Chondrocyte (in vitro differentiated cells): ENCODE measurements at regions not wholly inside any gene's neighbourhood (a gene's known extent, or its start where the extent isn't known, plus 50 kb on each side); places are given as distances from the start of the nearest gene placed in this dataset.

Experiments used
- DNase-seq: peaks from one replicate; pipeline ENCODE4 v3.0.0; 2021; ENCODE audit warnings: mixed read lengths, low spot score
- H3K27ac Mint-ChIP-seq: one replicate; pipeline ENCODE4 v1.8.0; 2021; ENCODE audit warnings: mild to moderate bottlenecking, moderate library complexity, mixed read lengths; ENCODE audit not compliant: unreplicated experiment
- H3K27me3 Mint-ChIP-seq: 2 replicates; pipeline ENCODE4 v1.8.0; 2021; ENCODE audit warnings: low read depth, mixed read lengths
- H3K36me3 Mint-ChIP-seq: 2 replicates; pipeline ENCODE4 v1.8.0; 2021; ENCODE audit warnings: low read depth, mixed read lengths
- H3K4me1 Mint-ChIP-seq: 2 replicates; pipeline ENCODE4 v1.8.0; 2021; ENCODE audit warnings: low read depth, mild to moderate bottlenecking, mixed read lengths
- H3K4me3 Mint-ChIP-seq: one replicate; pipeline ENCODE4 v1.8.0; 2021; ENCODE audit warnings: mild to moderate bottlenecking, moderate library complexity, mixed read lengths; ENCODE audit not compliant: unreplicated experiment
- H3K9me3 Mint-ChIP-seq: 2 replicates; pipeline ENCODE4 v1.8.0; 2021; ENCODE audit warnings: low read depth, mixed read lengths
- CTCF ChIP-seq: fragments of 200-600 bp; sonication (generic); IDR thresholded peaks from 2 replicates; pipeline ENCODE4 v1.5.0; 2021; ENCODE audit warnings: antibody characterized with exemption, mild to moderate bottlenecking, moderate library complexity

- peaks cover 32% of the 10 kb centered on the region for H3K9me3 Mint-ChIP-seq
- peaks cover 1% of the 10 kb centered on the region for H3K36me3 Mint-ChIP-seq
- DNase-seq, result no peak
- H3K27me3 Mint-ChIP-seq, result no peaks in the 10 kb centered on the region
- H3K27ac Mint-ChIP-seq, result no peak overlapping the region
- H3K4me1 Mint-ChIP-seq, result no peaks in the 10 kb centered on the region
- no peak overlapping the region for H3K4me3 Mint-ChIP-seq
- no peak for TF ChIP-seq CTCF
Observed at GRCh38 chr4:64022560-64022959, 386.7 kb downstream of the TECRL start.

- H3K27ac Mint-ChIP-seq, result no peak overlapping the region
- peaks cover 14% of the 10 kb centered on the region for H3K9me3 Mint-ChIP-seq
- no peaks in the 10 kb centered on the region for H3K4me1 Mint-ChIP-seq
- no peak for DNase-seq
- TF ChIP-seq CTCF, result no peak
- H3K36me3 Mint-ChIP-seq, result peaks cover 1% of the 10 kb centered on the region
- H3K27me3 Mint-ChIP-seq, result no peaks in the 10 kb centered on the region
- no peak overlapping the region for H3K4me3 Mint-ChIP-seq
Observed at GRCh38 chr4:64016893-64017292, 392.4 kb downstream of the TECRL start.

GRCh38 chr4:64014647-64015046, 394.6 kb downstream of the TECRL start:
- H3K27me3 Mint-ChIP-seq, result no peaks in the 10 kb centered on the region
- peaks cover 9% of the 10 kb centered on the region for H3K9me3 Mint-ChIP-seq
- H3K27ac Mint-ChIP-seq, result no peak overlapping the region
- no peak overlapping the region for H3K4me3 Mint-ChIP-seq
- no peaks in the 10 kb centered on the region for H3K36me3 Mint-ChIP-seq
- H3K4me1 Mint-ChIP-seq, result no peaks in the 10 kb centered on the region
- DNase-seq, result no peak
- no peak for TF ChIP-seq CTCF

- DNase-seq, result no peak
- Mint-ChIP-seq H3K4me1 (no peaks in the 10 kb centered on the region), H3K36me3 (no peaks in the 10 kb centered on the region), H3K27ac (no peak overlapping the region), H3K9me3 (no peaks in the 10 kb centered on the region), H3K4me3 (no peak overlapping the region), H3K27me3 (no peaks in the 10 kb centered on the region)
- TF ChIP-seq CTCF, result no peak
Observed at GRCh38 chr4:64001229-64001898, 407.9 kb downstream of the TECRL start.

GRCh38 chr4:64000241-64000640, 409.0 kb downstream of the TECRL start:
- Mint-ChIP-seq H3K36me3 (no peaks in the 10 kb centered on the region), H3K4me3 (no peak overlapping the region), H3K27ac (no peak overlapping the region), H3K9me3 (no peaks in the 10 kb centered on the region), H3K27me3 (no peaks in the 10 kb centered on the region), H3K4me1 (no peaks in the 10 kb centered on the region)
- TF ChIP-seq CTCF, result no peak
- DNase-seq, result no peak
